ENCODE measurements at regions not wholly inside any gene's neighbourhood (a gene's known extent, or its start where the extent isn't known, plus 50 kb on each side); places are given as distances from the start of the nearest gene placed in this dataset.

GRCh38 chr3:109656225-109656624 lies 318.9 kb upstream of the DPPA4 start:
- Histone ChIP-seq H4K20me1 (ENCODE audit: control insufficient read depth, insufficient read depth) (no peaks in the 10 kb centered on the region), H3K9me3 (replicated peaks; ENCODE audit: control insufficient read depth, insufficient read depth, low read length) (no peaks in the 10 kb centered on the region), H3K4me1 (ENCODE audit: control insufficient read depth, insufficient read depth, low read length) (no peaks in the 10 kb centered on the region), H3K4me2 (ENCODE audit: control insufficient read depth, insufficient read depth) (no peak overlapping the region), H3K27ac (ENCODE audit: control insufficient read depth, insufficient read depth) (no peak overlapping the region), H3K4me3 (no peak overlapping the region), H2AFZ (ENCODE audit: control insufficient read depth, low read depth, low read length) (no peak overlapping the region), H3K9ac (ENCODE audit: control insufficient read depth, insufficient read depth, low read length) (no peak overlapping the region), H3K79me2 (ENCODE audit: control insufficient read depth, insufficient read depth, low read length) (no peaks in the 10 kb centered on the region), H3K27me3 (replicated peaks in 1 of 2; ENCODE audit: control insufficient read depth in 2 of 2, insufficient read depth in 2 of 2, low read length in 1 of 2) (no peaks in the 10 kb centered on the region), H3K36me3 (ENCODE audit: control insufficient read depth in 2 of 2, insufficient read depth in 2 of 2, low read length in 1 of 2) (no peaks in the 10 kb centered on the region)
- in situ Hi-C loops (cut with MboI) (no loop called here), intact Hi-C loops (cut with micrococcal nuclease; ENCODE audit: unreplicated experiment) (no loop called here)
- POLR2A ChIA-PET, result no interaction called here
- TF ChIP-seq MEF2A (IDR thresholded peaks at IDR 0.05; ENCODE audit: insufficient read depth, low read depth, low read length) (no peak), SPI1 (IDR thresholded peaks at IDR 0.05; ENCODE audit: borderline replicate concordance, insufficient read depth, low read depth, low read length) (no peak), YY1 (IDR thresholded peaks at IDR 0.05; ENCODE audit: low read depth, low read length) (no peak), USF1 (IDR thresholded peaks at IDR 0.05; ENCODE audit: borderline replicate concordance, extremely low read length, insufficient read depth, low read depth, low read length) (no peak), IRF5 (IDR thresholded peaks at IDR 0.05; ENCODE audit: borderline replicate concordance) (no peak), PAX5 (IDR thresholded peaks at IDR 0.05; ENCODE audit: borderline replicate concordance, low read depth, low read length) (no peak), PAX8 (IDR thresholded peaks at IDR 0.05) (no peak), RCOR1 (conservative IDR thresholded peaks at IDR 0.05; ENCODE audit: low read depth, low read length) (no peak), ZBED1 (IDR thresholded peaks at IDR 0.05; ENCODE audit: borderline replicate concordance) (no peak), BCLAF1 (IDR thresholded peaks at IDR 0.05) (no peak), MEF2B (IDR thresholded peaks at IDR 0.05; ENCODE audit: partially characterized antibody, poor library complexity, severe bottlenecking) (no peak), PKNOX1 (IDR thresholded peaks at IDR 0.05) (no peak), HDAC2 (IDR thresholded peaks at IDR 0.05) (no peak), POU2F2 (IDR thresholded peaks at IDR 0.05; ENCODE audit: borderline replicate concordance, low read depth, low read length) (no peak)
- ATAC-seq (no peak), DNase-seq (ENCODE audit: low read depth, low spot score) (no peak), FAIRE-seq (no peak)
- CTCF ChIA-PET, result no interaction called here
- RAD21 ChIA-PET (ENCODE audit: unreplicated experiment), result no interaction called here
- SMC1A ChIA-PET (ENCODE audit: uncharacterized antibody, unreplicated experiment), result no interaction called here
- BruUV-seq (replicated peaks), result no TSS peak

All from GM12878 (cell line).